ENCODE measurements at regions not wholly inside any gene's neighbourhood (a gene's known extent, or its start where the extent isn't known, plus 50 kb on each side); places are given as distances from the start of the nearest gene placed in this dataset.
"Not testable (repeated sequence)": the region's sequence is repeated elsewhere in the genome, so short reads cannot be mapped to it uniquely, and the experiment has no call there.

- TF ChIP-seq EZH2 (IDR thresholded peaks at IDR 0.05; ENCODE audit: insufficient read depth, low read length): no peak
- TF ChIP-seq CTCF (IDR thresholded peaks at IDR 0.05; ENCODE audit: insufficient read depth, low read depth, low read length): no peak
- Histone ChIP-seq H3K4me2 (ENCODE audit: low read length) (no peak overlapping the region), H3K4me3 (ENCODE audit: insufficient read depth, low read depth, low read length) (no peak overlapping the region), H3K9me3 (ENCODE audit: insufficient read depth, low read depth, low read length) (no peaks in the 10 kb centered on the region), H2AFZ (ENCODE audit: low read depth, low read length) (no peak overlapping the region), H3K9ac (ENCODE audit: low read length) (no peak overlapping the region), H4K20me1 (ENCODE audit: insufficient read depth, low read length) (no peaks in the 10 kb centered on the region), H3K4me1 (ENCODE audit: insufficient read depth, low read length) (no peaks in the 10 kb centered on the region), H3K27ac (ENCODE audit: low read depth, low read length) (no peak overlapping the region), H3K79me2 (ENCODE audit: insufficient read depth, low read length) (no peaks in the 10 kb centered on the region), H3K36me3 (ENCODE audit: insufficient read depth, low read length) (no peaks in the 10 kb centered on the region), H3K27me3 (ENCODE audit: insufficient read depth, low read length) (no peaks in the 10 kb centered on the region)
- FAIRE-seq (no peak), DNase-seq (ENCODE audit: low read depth) (no peak)
- no peaks in the 10 kb centered on the region for H3K27me3 Mint-ChIP-seq (ENCODE audit: low read depth, unreplicated experiment)
- H3K4me3 Mint-ChIP-seq (ENCODE audit: unreplicated experiment): no peak overlapping the region
- no peaks in the 10 kb centered on the region for H3K4me1 Mint-ChIP-seq (ENCODE audit: low read depth, unreplicated experiment)
- H3K36me3 Mint-ChIP-seq (ENCODE audit: low read depth, unreplicated experiment): no peaks in the 10 kb centered on the region
- H3K27ac Mint-ChIP-seq (ENCODE audit: unreplicated experiment): peak overlapping the region; percentile 35
- no peaks in the 10 kb centered on the region for H3K9me3 Mint-ChIP-seq (ENCODE audit: unreplicated experiment)
These were observed 177.0 kb downstream of the TBX15 start for GRCh38 chr1:118811156-118811555.

- H2AFZ ChIP-seq (ENCODE audit: low read depth, low read length): no peak overlapping the region
- no peak overlapping the region for H3K4me3 Mint-ChIP-seq (ENCODE audit: unreplicated experiment)
- no peak overlapping the region for H3K4me3 ChIP-seq (ENCODE audit: insufficient read depth, low read depth, low read length)
- no peak overlapping the region for H3K27ac Mint-ChIP-seq (ENCODE audit: unreplicated experiment)
- H3K27me3 ChIP-seq (ENCODE audit: insufficient read depth, low read length): no peaks in the 10 kb centered on the region
- no peaks in the 10 kb centered on the region for H3K9me3 ChIP-seq (ENCODE audit: insufficient read depth, low read depth, low read length)
- no peaks in the 10 kb centered on the region for H3K9me3 Mint-ChIP-seq (ENCODE audit: unreplicated experiment)
- no peak overlapping the region for H3K9ac ChIP-seq (ENCODE audit: low read length)
- no peaks in the 10 kb centered on the region for H4K20me1 ChIP-seq (ENCODE audit: insufficient read depth, low read length)
- H3K36me3 ChIP-seq (ENCODE audit: insufficient read depth, low read length): no peaks in the 10 kb centered on the region
- TF ChIP-seq CTCF (IDR thresholded peaks at IDR 0.05; ENCODE audit: insufficient read depth, low read depth, low read length) (no peak), EZH2 (IDR thresholded peaks at IDR 0.05; ENCODE audit: insufficient read depth, low read length) (no peak)
- no peaks in the 10 kb centered on the region for H3K4me1 ChIP-seq (ENCODE audit: insufficient read depth, low read length)
- no peak overlapping the region for H3K27ac ChIP-seq (ENCODE audit: low read depth, low read length)
- no peaks in the 10 kb centered on the region for H3K27me3 Mint-ChIP-seq (ENCODE audit: low read depth, unreplicated experiment)
- FAIRE-seq: no peak
- H3K79me2 ChIP-seq (ENCODE audit: insufficient read depth, low read length): no peaks in the 10 kb centered on the region
- no peaks in the 10 kb centered on the region for H3K4me1 Mint-ChIP-seq (ENCODE audit: low read depth, unreplicated experiment)
- H3K4me2 ChIP-seq (ENCODE audit: low read length): no peak overlapping the region
- no peak for DNase-seq (ENCODE audit: low read depth)
- no peaks in the 10 kb centered on the region for H3K36me3 Mint-ChIP-seq (ENCODE audit: low read depth, unreplicated experiment)
These were observed 178.6 kb downstream of the TBX15 start for GRCh38 chr1:118809586-118809985.

GRCh38 chr1:118803128-118803527 is 185.0 kb downstream of the TBX15 start:
- DNase-seq (ENCODE audit: low read depth); H3K9me3 ChIP-seq (ENCODE audit: insufficient read depth, low read depth, low read length); H2AFZ ChIP-seq (ENCODE audit: low read depth, low read length); H3K4me1 Mint-ChIP-seq (ENCODE audit: low read depth, unreplicated experiment); H3K36me3 Mint-ChIP-seq (ENCODE audit: low read depth, unreplicated experiment); H3K4me1 ChIP-seq (ENCODE audit: insufficient read depth, low read length); H3K9ac ChIP-seq (ENCODE audit: low read length); H4K20me1 ChIP-seq (ENCODE audit: insufficient read depth, low read length); H3K27ac ChIP-seq (ENCODE audit: low read depth, low read length); H3K27me3 ChIP-seq (ENCODE audit: insufficient read depth, low read length); H3K4me2 ChIP-seq (ENCODE audit: low read length); H3K4me3 ChIP-seq (ENCODE audit: insufficient read depth, low read depth, low read length); FAIRE-seq; H3K36me3 ChIP-seq (ENCODE audit: insufficient read depth, low read length); H3K79me2 ChIP-seq (ENCODE audit: insufficient read depth, low read length); H3K9me3 Mint-ChIP-seq (ENCODE audit: unreplicated experiment); H3K27ac Mint-ChIP-seq (ENCODE audit: unreplicated experiment); H3K4me3 Mint-ChIP-seq (ENCODE audit: unreplicated experiment); H3K27me3 Mint-ChIP-seq (ENCODE audit: low read depth, unreplicated experiment): not testable (repeated sequence)

Measured in astrocyte (in vitro differentiated cells and primary cell).